HL-60 (cell line): ENCODE measurements at regions not wholly inside any gene's neighbourhood (a gene's known extent, or its start where the extent isn't known, plus 50 kb on each side); places are given as distances from the start of the nearest gene placed in this dataset.

Experiments
- CTCF ChIP-seq: IDR thresholded peaks from one replicate; pipeline ENCODE4 v1.5.1; 2011; ENCODE audit warnings: low read length, control low read depth, inconsistent platforms; ENCODE audit not compliant: insufficient read depth
- GABPA ChIP-seq: IDR thresholded peaks from 2 replicates; pipeline ENCODE4 v1.6.1; 2012; ENCODE audit warnings: low read depth
- POLR2AphosphoS5 ChIP-seq: IDR thresholded peaks from 2 replicates; pipeline ENCODE4 v1.6.1; 2012; ENCODE audit warnings: low read depth
- REST ChIP-seq: IDR thresholded peaks from 2 replicates; pipeline ENCODE4 v1.6.1; 2012; ENCODE audit warnings: low read depth; ENCODE audit not compliant: insufficient replicate concordance
- SPI1 ChIP-seq: IDR thresholded peaks from 2 replicates; pipeline ENCODE4 v1.6.1; 2012; ENCODE audit warnings: low read depth, mild to moderate bottlenecking, borderline replicate concordance

GRCh38 chr9:109862452-109862851, 82.5 kb downstream of the PALM2AKAP2 start:
- TF ChIP-seq CTCF, result no peak
- no peak for TF ChIP-seq POLR2AphosphoS5
- no peak for TF ChIP-seq REST
- TF ChIP-seq GABPA, result no peak
- TF ChIP-seq SPI1, result no peak
